ENCODE measurements at regions not wholly inside any gene's neighbourhood (a gene's known extent, or its start where the extent isn't known, plus 50 kb on each side); places are given as distances from the start of the nearest gene placed in this dataset.

DNA sequence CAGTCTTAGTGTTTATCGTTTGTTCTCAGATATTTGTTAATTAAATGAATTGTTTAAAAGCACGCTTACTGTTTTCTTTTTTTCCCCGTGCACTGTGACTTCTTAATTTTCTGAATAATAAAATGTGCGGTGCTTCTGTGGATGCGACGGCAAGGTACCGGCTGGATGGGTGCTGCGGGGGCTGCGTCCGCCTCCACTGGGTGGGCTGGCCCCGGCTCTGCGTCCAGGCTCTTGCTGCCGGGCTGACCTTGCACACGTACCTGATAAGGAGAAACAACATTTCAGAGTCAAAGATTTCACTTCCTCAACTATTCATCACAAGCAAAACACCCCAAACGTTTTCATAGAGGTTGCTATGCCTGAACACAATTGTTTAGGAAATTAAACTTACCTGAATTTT lies 404.0 kb upstream of the IRX1 start:
- H3K4me2 ChIP-seq (ENCODE audit: low read depth, low read length, poor library complexity, severe bottlenecking) = no peak overlapping the region
- no peaks in the 10 kb centered on the region for H3F3A ChIP-seq (ENCODE audit: low read depth)
- H3K9me2 ChIP-seq (replicated peaks; ENCODE audit: low read depth, low read length) = no peaks in the 10 kb centered on the region
- H3K27me3 ChIP-seq (ENCODE audit: insufficient read depth, low read length, poor library complexity, severe bottlenecking) = no peaks in the 10 kb centered on the region
- H3K9ac ChIP-seq (ENCODE audit: low read depth, low read length, poor library complexity, severe bottlenecking) = no peak overlapping the region
- no peaks in the 10 kb centered on the region for H4K20me1 ChIP-seq (ENCODE audit: insufficient read depth, low read length, poor library complexity, severe bottlenecking)
- no peak overlapping the region for H2AFZ ChIP-seq (ENCODE audit: low read length)
- TF ChIP-seq, protein P1, sequence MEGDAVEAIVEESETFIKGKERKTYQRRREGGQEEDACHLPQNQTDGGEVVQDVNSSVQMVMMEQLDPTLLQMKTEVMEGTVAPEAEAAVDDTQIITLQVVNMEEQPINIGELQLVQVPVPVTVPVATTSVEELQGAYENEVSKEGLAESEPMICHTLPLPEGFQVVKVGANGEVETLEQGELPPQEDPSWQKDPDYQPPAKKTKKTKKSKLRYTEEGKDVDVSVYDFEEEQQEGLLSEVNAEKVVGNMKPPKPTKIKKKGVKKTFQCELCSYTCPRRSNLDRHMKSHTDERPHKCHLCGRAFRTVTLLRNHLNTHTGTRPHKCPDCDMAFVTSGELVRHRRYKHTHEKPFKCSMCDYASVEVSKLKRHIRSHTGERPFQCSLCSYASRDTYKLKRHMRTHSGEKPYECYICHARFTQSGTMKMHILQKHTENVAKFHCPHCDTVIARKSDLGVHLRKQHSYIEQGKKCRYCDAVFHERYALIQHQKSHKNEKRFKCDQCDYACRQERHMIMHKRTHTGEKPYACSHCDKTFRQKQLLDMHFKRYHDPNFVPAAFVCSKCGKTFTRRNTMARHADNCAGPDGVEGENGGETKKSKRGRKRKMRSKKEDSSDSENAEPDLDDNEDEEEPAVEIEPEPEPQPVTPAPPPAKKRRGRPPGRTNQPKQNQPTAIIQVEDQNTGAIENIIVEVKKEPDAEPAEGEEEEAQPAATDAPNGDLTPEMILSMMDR (conservative IDR thresholded peaks at IDR 0.05; ENCODE audit: low read length) = no peak
- no peak for TF ChIP-seq EZH2phosphoT487 (IDR thresholded peaks at IDR 0.05; ENCODE audit: borderline replicate concordance)
- H3K9me3 ChIP-seq (ENCODE audit: insufficient read depth, low read depth, low read length) = no peaks in the 10 kb centered on the region; the same call in 1 of the 2 replicates
- H3K79me2 ChIP-seq (ENCODE audit: insufficient read depth, low read length) = no peaks in the 10 kb centered on the region
- no peak overlapping the region for H3K4me3 ChIP-seq (ENCODE audit: low read length, poor library complexity, severe bottlenecking)
- H3K4me1 ChIP-seq (ENCODE audit: insufficient read depth, low read length, poor library complexity, severe bottlenecking) = no peaks in the 10 kb centered on the region
- H3K36me3 ChIP-seq (ENCODE audit: insufficient read depth, low read length) = no peaks in the 10 kb centered on the region

DNA sequence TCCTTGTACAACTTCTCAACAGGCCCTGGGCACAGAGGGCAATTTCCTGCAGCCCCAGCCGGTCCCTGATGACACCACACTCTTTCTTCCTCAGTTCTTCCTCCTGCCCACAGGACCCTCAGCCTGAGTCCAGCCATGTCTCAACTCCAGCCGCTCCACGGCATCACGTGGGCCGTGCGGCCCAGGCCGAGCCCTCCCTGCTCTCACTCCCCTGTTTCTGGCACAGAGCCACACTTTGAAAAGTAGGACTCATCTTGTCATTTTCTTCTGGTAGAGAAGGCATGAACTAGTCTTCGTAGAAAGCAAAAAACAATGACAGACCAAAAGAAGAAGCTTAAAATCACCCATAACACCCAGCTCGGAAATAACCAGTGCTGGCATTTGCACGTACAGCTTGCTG lies 404.7 kb upstream of the IRX1 start:
- H4K20me1 ChIP-seq (ENCODE audit: insufficient read depth, low read length, poor library complexity, severe bottlenecking) = no peaks in the 10 kb centered on the region
- no peak for TF ChIP-seq EZH2phosphoT487 (IDR thresholded peaks at IDR 0.05; ENCODE audit: borderline replicate concordance)
- TF ChIP-seq, protein P1 (conservative IDR thresholded peaks at IDR 0.05; ENCODE audit: low read length) = no peak
- H2AFZ ChIP-seq (ENCODE audit: low read length) = no peak overlapping the region
- H3K9me3 ChIP-seq (ENCODE audit: insufficient read depth, low read depth, low read length) = no peaks in the 10 kb centered on the region; the same call in 1 of the 2 replicates
- H3K4me1 ChIP-seq (ENCODE audit: insufficient read depth, low read length, poor library complexity, severe bottlenecking) = no peaks in the 10 kb centered on the region
- no peaks in the 10 kb centered on the region for H3K27me3 ChIP-seq (ENCODE audit: insufficient read depth, low read length, poor library complexity, severe bottlenecking)
- no peaks in the 10 kb centered on the region for H3F3A ChIP-seq (ENCODE audit: low read depth)
- H3K36me3 ChIP-seq (ENCODE audit: insufficient read depth, low read length) = no peaks in the 10 kb centered on the region
- H3K4me3 ChIP-seq (ENCODE audit: low read length, poor library complexity, severe bottlenecking) = no peak overlapping the region
- H3K9ac ChIP-seq (ENCODE audit: low read depth, low read length, poor library complexity, severe bottlenecking) = no peak overlapping the region
- no peaks in the 10 kb centered on the region for H3K79me2 ChIP-seq (ENCODE audit: insufficient read depth, low read length)
- H3K9me2 ChIP-seq (replicated peaks; ENCODE audit: low read depth, low read length) = no peaks in the 10 kb centered on the region
- H3K4me2 ChIP-seq (ENCODE audit: low read depth, low read length, poor library complexity, severe bottlenecking) = no peak overlapping the region

DNA sequence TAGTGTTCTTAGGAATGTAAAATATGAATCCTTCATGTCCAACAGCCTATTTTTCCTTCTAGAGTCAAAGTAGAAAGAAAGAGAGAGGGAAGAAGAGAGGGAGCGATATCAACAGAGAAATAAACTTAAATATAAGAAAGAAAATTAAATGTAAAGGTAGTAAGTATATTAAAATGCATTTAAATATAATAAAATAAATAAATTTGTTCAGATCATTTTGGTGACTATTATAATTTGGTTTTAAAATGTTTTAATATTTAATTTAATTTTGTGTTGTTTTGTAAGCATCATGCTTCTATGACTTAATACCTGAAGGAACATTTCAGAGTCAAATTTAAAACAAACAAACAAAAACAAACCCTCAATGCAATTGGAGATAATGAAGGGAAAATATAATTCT lies 405.2 kb upstream of the IRX1 start:
- Histone ChIP-seq H3K9me3 (ENCODE audit: insufficient read depth, low read depth, low read length) (no peaks in the 10 kb centered on the region; the same call in 1 of the 2 replicates), H4K20me1 (ENCODE audit: insufficient read depth, low read length, poor library complexity, severe bottlenecking) (no peaks in the 10 kb centered on the region), H2AFZ (ENCODE audit: low read length) (no peak overlapping the region), H3K27me3 (ENCODE audit: insufficient read depth, low read length, poor library complexity, severe bottlenecking) (no peaks in the 10 kb centered on the region), H3K9me2 (replicated peaks; ENCODE audit: low read depth, low read length) (no peaks in the 10 kb centered on the region), H3K4me1 (ENCODE audit: insufficient read depth, low read length, poor library complexity, severe bottlenecking) (no peaks in the 10 kb centered on the region), H3K9ac (ENCODE audit: low read depth, low read length, poor library complexity, severe bottlenecking) (no peak overlapping the region), H3K79me2 (ENCODE audit: insufficient read depth, low read length) (no peaks in the 10 kb centered on the region), H3K36me3 (ENCODE audit: insufficient read depth, low read length) (no peaks in the 10 kb centered on the region), H3F3A (ENCODE audit: low read depth) (no peaks in the 10 kb centered on the region), H3K4me2 (ENCODE audit: low read depth, low read length, poor library complexity, severe bottlenecking) (no peak overlapping the region), H3K4me3 (ENCODE audit: low read length, poor library complexity, severe bottlenecking) (no peak overlapping the region)
- TF ChIP-seq, protein P1 (conservative IDR thresholded peaks at IDR 0.05; ENCODE audit: low read length) = no peak

Data from Loucy (cell line).